Rectal smooth muscle tissue (tissue), 1 donor: ENCODE measurements at regions not wholly inside any gene's neighbourhood (a gene's known extent, or its start where the extent isn't known, plus 50 kb on each side); places are given as distances from the start of the nearest gene placed in this dataset.

Source experiments
- H3K27ac ChIP-seq: one replicate; pipeline ENCODE4 v1.7.0; 2013; ENCODE audit warnings: low read depth, low read length, inconsistent platforms
- H3K27me3 ChIP-seq: one replicate; pipeline ENCODE4 v1.7.0; 2013; ENCODE audit warnings: low read length; ENCODE audit not compliant: control insufficient read depth, insufficient read depth
- H3K36me3 ChIP-seq: one replicate; pipeline ENCODE4 v1.7.0; 2013; ENCODE audit warnings: low read length; ENCODE audit not compliant: control insufficient read depth, insufficient read depth
- H3K4me1 ChIP-seq: one replicate; pipeline ENCODE4 v1.7.0; 2013; ENCODE audit warnings: low read length; ENCODE audit not compliant: control insufficient read depth, insufficient read depth
- H3K4me3 ChIP-seq: one replicate; pipeline ENCODE4 v1.7.0; 2013; ENCODE audit warnings: low read length
- H3K9ac ChIP-seq: one replicate; pipeline ENCODE4 v1.7.0; 2013; ENCODE audit warnings: low read length

- no peaks in the 10 kb centered on the region for H3K4me1 ChIP-seq
- no peak overlapping the region for H3K9ac ChIP-seq
- H3K4me3 ChIP-seq: no peak overlapping the region
- no peaks in the 10 kb centered on the region for H3K36me3 ChIP-seq
- H3K27me3 ChIP-seq: no peaks in the 10 kb centered on the region
- no peak overlapping the region for H3K27ac ChIP-seq
These were observed 162.7 kb upstream of the NR3C1 start for GRCh38 chr5:143566139-143566538.

GRCh38 chr5:143564417-143564816, 160.9 kb upstream of the NR3C1 start:
- Histone ChIP-seq H3K27ac (no peak overlapping the region), H3K27me3 (no peaks in the 10 kb centered on the region), H3K36me3 (no peaks in the 10 kb centered on the region), H3K4me1 (no peaks in the 10 kb centered on the region), H3K4me3 (no peak overlapping the region), H3K9ac (no peak overlapping the region)

- Histone ChIP-seq H3K27me3 (no peaks in the 10 kb centered on the region), H3K27ac (no peak overlapping the region), H3K36me3 (no peaks in the 10 kb centered on the region)
These were observed 159.4 kb upstream of the NR3C1 start for GRCh38 chr5:143562935-143563334.

GRCh38 chr5:143561219-143561618, 157.7 kb upstream of the NR3C1 start:
- no peak overlapping the region for H3K4me3 ChIP-seq
- no peak overlapping the region for H3K27ac ChIP-seq
- no peaks in the 10 kb centered on the region for H3K36me3 ChIP-seq
- H3K4me1 ChIP-seq: no peaks in the 10 kb centered on the region
- H3K9ac ChIP-seq: no peak overlapping the region
- H3K27me3 ChIP-seq: no peaks in the 10 kb centered on the region

More at GRCh38 chr5:143562935-143563334, 159.4 kb upstream of the NR3C1 start:
- Histone ChIP-seq H3K9ac (no peak overlapping the region), H3K4me1 (no peaks in the 10 kb centered on the region), H3K4me3 (no peak overlapping the region)

- Histone ChIP-seq H3K4me3 (no peak overlapping the region), H3K27ac (no peak overlapping the region), H3K4me1 (no peaks in the 10 kb centered on the region), H3K9ac (no peak overlapping the region), H3K36me3 (no peaks in the 10 kb centered on the region), H3K27me3 (no peaks in the 10 kb centered on the region)
These were observed 156.9 kb upstream of the NR3C1 start for GRCh38 chr5:143560378-143560777.

GRCh38 chr5:143559586-143560109, 156.2 kb upstream of the NR3C1 start:
- Histone ChIP-seq H3K36me3 (no peaks in the 10 kb centered on the region), H3K4me3 (no peak overlapping the region), H3K4me1 (no peaks in the 10 kb centered on the region), H3K27ac (no peak overlapping the region), H3K27me3 (no peaks in the 10 kb centered on the region), H3K9ac (no peak overlapping the region)

- no peak overlapping the region for H3K4me3 ChIP-seq
- H3K27me3 ChIP-seq: no peaks in the 10 kb centered on the region
- no peak overlapping the region for H3K9ac ChIP-seq
- no peak overlapping the region for H3K27ac ChIP-seq
- H3K4me1 ChIP-seq: no peaks in the 10 kb centered on the region
- no peaks in the 10 kb centered on the region for H3K36me3 ChIP-seq
These were observed 154.6 kb upstream of the NR3C1 start for GRCh38 chr5:143558048-143558447.

- Histone ChIP-seq H3K36me3 (no peaks in the 10 kb centered on the region), H3K27ac (no peak overlapping the region), H3K9ac (no peak overlapping the region), H3K4me3 (no peak overlapping the region), H3K27me3 (no peaks in the 10 kb centered on the region), H3K4me1 (no peaks in the 10 kb centered on the region)
These were observed 153.8 kb upstream of the NR3C1 start for GRCh38 chr5:143557061-143557818.

GRCh38 chr5:143554918-143555477, 151.5 kb upstream of the NR3C1 start:
- Histone ChIP-seq H3K27me3 (no peaks in the 10 kb centered on the region), H3K36me3 (no peaks in the 10 kb centered on the region), H3K9ac (no peak overlapping the region), H3K27ac (no peak overlapping the region), H3K4me3 (no peak overlapping the region), H3K4me1 (no peaks in the 10 kb centered on the region)

- no peaks in the 10 kb centered on the region for H3K27me3 ChIP-seq
- H3K4me3 ChIP-seq: no peak overlapping the region
- no peaks in the 10 kb centered on the region for H3K4me1 ChIP-seq
- no peak overlapping the region for H3K27ac ChIP-seq
- no peak overlapping the region for H3K9ac ChIP-seq
- no peaks in the 10 kb centered on the region for H3K36me3 ChIP-seq
These were observed 150.8 kb upstream of the NR3C1 start for GRCh38 chr5:143554187-143554717.

GRCh38 chr5:143552680-143553079, 149.2 kb upstream of the NR3C1 start:
- H3K27me3 ChIP-seq: no peaks in the 10 kb centered on the region
- no peaks in the 10 kb centered on the region for H3K36me3 ChIP-seq
- H3K27ac ChIP-seq: no peak overlapping the region
- no peaks in the 10 kb centered on the region for H3K4me1 ChIP-seq
- no peak overlapping the region for H3K9ac ChIP-seq
- H3K4me3 ChIP-seq: no peak overlapping the region

- no peaks in the 10 kb centered on the region for H3K27me3 ChIP-seq
- no peaks in the 10 kb centered on the region for H3K36me3 ChIP-seq
- no peak overlapping the region for H3K4me3 ChIP-seq
- no peak overlapping the region for H3K9ac ChIP-seq
- H3K4me1 ChIP-seq: no peaks in the 10 kb centered on the region
- H3K27ac ChIP-seq: no peak overlapping the region
These were observed 148.3 kb upstream of the NR3C1 start for GRCh38 chr5:143551820-143552251.
